GM12873 (cell line): ENCODE measurements at regions not wholly inside any gene's neighbourhood (a gene's known extent, or its start where the extent isn't known, plus 50 kb on each side); places are given as distances from the start of the nearest gene placed in this dataset.

Experiments used
- TF ChIP-seq, protein P1 (sequence below): IDR thresholded peaks from 2 replicates; pipeline ENCODE4 v1.5.1; 2012; ENCODE audit warnings: low read depth, mild to moderate bottlenecking, moderate library complexity, low read length, control low read depth; ENCODE audit not compliant: insufficient read depth; ENCODE audit errors: missing control alignments

DNA sequence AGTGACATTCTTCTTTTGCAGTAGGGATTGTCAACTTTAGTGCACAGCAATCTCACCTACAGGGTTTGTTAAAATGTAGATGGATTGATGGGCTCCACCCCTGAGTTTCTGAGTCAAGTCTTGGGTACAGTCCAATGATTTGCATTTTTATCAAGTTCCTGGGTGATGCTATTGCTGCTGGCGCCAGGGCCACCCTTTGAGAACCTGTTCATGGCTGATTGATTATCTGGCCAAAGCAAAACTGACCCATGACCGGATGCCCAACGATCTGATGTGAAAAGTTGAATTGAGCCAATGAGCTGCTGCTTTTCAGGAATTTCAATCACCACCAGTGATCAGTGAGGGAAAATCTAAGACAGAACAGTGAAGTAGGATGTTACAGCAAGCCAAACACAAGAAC is 675.3 kb downstream of the TMEM182 start:
- TF ChIP-seq, protein P1, sequence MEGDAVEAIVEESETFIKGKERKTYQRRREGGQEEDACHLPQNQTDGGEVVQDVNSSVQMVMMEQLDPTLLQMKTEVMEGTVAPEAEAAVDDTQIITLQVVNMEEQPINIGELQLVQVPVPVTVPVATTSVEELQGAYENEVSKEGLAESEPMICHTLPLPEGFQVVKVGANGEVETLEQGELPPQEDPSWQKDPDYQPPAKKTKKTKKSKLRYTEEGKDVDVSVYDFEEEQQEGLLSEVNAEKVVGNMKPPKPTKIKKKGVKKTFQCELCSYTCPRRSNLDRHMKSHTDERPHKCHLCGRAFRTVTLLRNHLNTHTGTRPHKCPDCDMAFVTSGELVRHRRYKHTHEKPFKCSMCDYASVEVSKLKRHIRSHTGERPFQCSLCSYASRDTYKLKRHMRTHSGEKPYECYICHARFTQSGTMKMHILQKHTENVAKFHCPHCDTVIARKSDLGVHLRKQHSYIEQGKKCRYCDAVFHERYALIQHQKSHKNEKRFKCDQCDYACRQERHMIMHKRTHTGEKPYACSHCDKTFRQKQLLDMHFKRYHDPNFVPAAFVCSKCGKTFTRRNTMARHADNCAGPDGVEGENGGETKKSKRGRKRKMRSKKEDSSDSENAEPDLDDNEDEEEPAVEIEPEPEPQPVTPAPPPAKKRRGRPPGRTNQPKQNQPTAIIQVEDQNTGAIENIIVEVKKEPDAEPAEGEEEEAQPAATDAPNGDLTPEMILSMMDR = no peak

DNA sequence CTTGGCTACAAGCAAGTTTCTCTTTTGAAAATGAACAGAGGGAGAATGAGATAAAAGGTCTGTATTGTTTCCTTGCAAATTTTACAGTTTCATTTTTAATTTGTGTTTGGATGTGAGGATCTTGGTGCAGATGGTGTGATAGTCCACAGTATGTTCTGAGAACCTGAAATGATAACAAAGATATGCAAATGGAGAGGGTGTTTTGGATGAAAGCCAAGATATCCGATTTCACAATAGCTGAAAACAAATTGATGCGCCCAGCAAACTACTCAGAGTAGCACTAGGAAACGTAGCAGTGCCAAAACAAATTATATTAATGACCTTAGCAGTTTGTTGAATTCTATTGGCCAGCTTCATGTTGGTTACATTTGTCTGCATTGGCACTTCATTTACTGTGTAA is 683.5 kb downstream of the TMEM182 start:
- TF ChIP-seq, protein P1 = no peak

DNA sequence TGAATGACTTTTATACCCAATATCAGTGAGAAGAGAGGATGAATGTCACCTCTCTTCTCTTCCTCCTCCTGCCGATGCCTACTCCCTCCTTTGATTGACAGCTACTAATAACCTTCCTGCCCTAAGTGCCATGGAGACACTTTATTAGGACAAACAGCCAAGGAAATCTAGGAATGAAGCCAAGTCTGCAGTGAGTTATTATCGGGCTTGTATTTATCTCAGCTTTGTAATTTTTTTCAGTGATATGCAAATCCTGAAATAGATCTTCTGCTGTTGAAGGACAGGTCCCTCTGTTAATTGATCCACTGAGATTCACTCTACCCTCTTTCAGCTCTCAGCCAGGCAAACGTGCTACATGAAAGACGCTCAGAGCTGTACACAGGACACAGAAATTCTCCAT is 686.7 kb downstream of the TMEM182 start:
- TF ChIP-seq, protein P1 = no peak

DNA sequence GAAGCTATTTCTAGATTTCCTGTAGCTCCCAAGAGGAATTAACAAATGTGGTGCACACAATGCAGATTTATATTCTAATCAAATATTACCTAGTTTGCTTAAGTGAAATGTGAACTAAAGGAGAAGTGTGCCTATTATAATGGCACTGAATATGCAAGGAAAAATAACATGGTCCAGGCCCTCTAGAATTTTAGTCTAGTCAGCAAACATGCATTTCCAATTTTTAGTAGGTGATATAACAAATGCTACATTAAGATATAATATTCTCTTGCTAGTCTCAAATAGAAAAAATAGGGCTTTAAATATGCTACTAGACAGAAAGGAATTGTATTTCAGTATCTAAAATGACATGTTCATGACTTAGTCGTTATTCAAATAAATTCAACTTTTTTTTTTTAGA is 689.5 kb downstream of the TMEM182 start:
- TF ChIP-seq, protein P1 = no peak

DNA sequence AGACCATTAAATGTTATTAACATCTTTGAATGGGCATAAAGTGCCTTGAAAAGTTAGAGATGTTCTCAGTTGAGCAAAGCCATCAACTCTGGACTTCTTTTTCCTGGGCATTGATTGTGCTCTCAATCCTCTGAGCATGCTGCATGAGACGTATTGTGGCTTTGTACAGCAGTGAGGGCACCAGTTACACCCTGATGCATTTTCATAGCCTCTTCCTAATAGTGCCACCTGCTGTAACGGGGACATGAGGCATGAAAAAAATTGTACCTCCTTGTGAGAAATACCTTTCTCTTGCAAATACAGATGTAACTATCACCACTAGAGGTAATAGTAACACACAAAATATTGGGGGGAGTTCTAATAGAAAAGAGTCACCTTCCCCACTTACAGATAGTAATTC is 697.5 kb downstream of the TMEM182 start:
- TF ChIP-seq, protein P1 = no peak

DNA sequence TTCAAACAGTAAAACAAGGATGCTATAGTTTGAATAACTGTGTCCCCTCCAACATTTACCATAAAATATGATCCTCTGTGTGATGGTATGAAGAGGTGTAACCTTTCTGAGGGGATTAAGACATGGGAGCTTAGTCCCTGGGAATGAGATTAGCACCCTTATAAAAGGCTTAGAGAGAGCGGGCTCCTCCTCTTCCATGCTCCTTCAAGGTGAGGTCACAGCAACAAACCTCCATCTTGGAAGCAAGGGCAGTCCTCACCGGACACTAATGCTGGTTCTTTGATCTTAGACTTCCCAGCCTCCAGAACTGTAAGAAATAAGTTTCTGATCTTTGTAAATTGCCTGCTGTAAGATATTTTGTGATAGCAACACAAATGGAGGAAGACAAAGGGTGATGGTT is 700.3 kb downstream of the TMEM182 start:
- TF ChIP-seq, protein P1 = no peak

DNA sequence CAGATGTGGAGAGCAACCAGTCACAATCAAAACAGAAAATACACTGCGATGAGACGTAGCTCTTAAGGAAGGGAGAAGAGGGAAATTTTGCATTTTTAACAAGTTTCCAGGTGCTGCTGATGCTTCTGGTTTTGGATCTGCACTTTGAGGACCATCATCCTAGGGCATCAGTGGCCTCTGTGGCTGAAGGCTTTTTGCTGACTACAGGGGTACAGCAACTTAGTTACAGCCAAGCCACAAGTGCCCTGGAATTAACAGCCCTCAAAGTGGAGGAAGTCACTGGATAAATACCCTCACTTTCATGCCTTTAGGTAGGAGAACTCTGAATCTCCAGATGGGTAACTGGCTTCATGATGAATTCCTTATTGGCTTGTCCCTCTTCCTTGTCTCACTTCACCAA is 700.9 kb downstream of the TMEM182 start:
- TF ChIP-seq, protein P1 = no peak
